ENCODE measurements at regions not wholly inside any gene's neighbourhood (a gene's known extent, or its start where the extent isn't known, plus 50 kb on each side); places are given as distances from the start of the nearest gene placed in this dataset.

DNA sequence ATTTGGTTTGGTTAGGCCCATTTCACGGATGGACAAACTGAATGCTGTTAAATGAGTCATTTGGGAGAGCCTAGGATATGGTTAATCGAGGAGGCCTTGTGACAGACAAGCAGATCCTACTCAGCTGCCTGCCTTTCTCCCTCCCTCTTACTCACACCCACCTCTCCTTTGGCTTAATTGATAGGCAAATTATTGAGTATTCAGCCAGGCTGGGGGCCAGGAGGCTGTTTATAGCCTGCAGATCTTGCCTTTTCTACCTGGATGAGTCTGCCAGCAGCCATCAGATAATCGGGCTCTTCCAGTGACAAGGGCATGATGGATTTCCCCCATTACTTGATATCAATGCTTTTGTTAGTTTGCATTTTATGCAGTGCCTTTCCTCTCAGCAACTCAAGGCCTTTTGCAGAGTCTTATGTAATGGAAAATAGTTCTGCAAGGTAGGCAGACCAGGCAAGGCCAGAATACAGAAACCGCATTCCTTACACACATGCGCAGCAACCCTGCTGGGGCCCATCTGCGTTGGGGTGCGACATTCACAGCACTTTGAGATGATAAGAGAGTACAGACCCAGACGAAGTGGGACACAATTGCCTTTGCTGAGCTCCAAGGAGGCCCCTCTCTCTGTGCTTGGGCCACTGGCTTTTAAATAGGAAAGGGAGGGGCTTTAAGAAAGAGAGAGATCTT is 96.2 kb upstream of the ATP6AP2 start:
- no peaks in the 10 kb centered on the region for H3K9me1 ChIP-seq (replicated peaks; ENCODE audit: control insufficient read depth, extremely low read depth, insufficient read depth, low read length)
- no peak overlapping the region for H3K27ac ChIP-seq (ENCODE audit: insufficient read depth, low read depth, low read length)
- H3K4me2 ChIP-seq (ENCODE audit: insufficient read depth, low read length): no peak overlapping the region
- H4K20me1 ChIP-seq (replicated peaks; ENCODE audit: control insufficient read depth, extremely low read depth, insufficient read depth, low read length): no peaks in the 10 kb centered on the region
- no peaks in the 10 kb centered on the region for H3K36me3 ChIP-seq (ENCODE audit: control insufficient read depth in 2 of 2, extremely low read depth in 1 of 2, insufficient read depth in 2 of 2, low read length in 2 of 2)
- no peak overlapping the region for H3K9ac ChIP-seq (replicated peaks; ENCODE audit: extremely low read depth, insufficient read depth, low read length)
- H3K4me1 ChIP-seq (ENCODE audit: control insufficient read depth, extremely low read depth, insufficient read depth, low read length): no peaks in the 10 kb centered on the region
- TF ChIP-seq FOS (IDR thresholded peaks at IDR 0.05; ENCODE audit: borderline replicate concordance, insufficient read depth, low read length) (no peak), POLR2AphosphoS5 (IDR thresholded peaks at IDR 0.05; ENCODE audit: insufficient read depth, low read depth, low read length) (no peak), POLR2A (IDR thresholded peaks at IDR 0.05; ENCODE audit: low read depth, low read length) (no peak), GATA2 (IDR thresholded peaks at IDR 0.05; ENCODE audit: insufficient read depth, insufficient read length, low read depth, low read length) (no peak), MYC (IDR thresholded peaks at IDR 0.05; ENCODE audit: low read depth, low read length) (no peak), EZH2 (IDR thresholded peaks at IDR 0.05; ENCODE audit: borderline replicate concordance, low read depth, low read length, severe bottlenecking) (no peak), JUN (IDR thresholded peaks at IDR 0.05; ENCODE audit: borderline replicate concordance, insufficient read depth, insufficient read length, low read depth) (no peak)
- TF ChIP-seq, protein P1, sequence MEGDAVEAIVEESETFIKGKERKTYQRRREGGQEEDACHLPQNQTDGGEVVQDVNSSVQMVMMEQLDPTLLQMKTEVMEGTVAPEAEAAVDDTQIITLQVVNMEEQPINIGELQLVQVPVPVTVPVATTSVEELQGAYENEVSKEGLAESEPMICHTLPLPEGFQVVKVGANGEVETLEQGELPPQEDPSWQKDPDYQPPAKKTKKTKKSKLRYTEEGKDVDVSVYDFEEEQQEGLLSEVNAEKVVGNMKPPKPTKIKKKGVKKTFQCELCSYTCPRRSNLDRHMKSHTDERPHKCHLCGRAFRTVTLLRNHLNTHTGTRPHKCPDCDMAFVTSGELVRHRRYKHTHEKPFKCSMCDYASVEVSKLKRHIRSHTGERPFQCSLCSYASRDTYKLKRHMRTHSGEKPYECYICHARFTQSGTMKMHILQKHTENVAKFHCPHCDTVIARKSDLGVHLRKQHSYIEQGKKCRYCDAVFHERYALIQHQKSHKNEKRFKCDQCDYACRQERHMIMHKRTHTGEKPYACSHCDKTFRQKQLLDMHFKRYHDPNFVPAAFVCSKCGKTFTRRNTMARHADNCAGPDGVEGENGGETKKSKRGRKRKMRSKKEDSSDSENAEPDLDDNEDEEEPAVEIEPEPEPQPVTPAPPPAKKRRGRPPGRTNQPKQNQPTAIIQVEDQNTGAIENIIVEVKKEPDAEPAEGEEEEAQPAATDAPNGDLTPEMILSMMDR (IDR thresholded peaks at IDR 0.05; ENCODE audit: extremely low read depth in 1 of 2, insufficient read depth in 1 of 2, low read depth in 1 of 2, low read length in 2 of 2): no peak
- TF ChIP-seq, protein P2, sequence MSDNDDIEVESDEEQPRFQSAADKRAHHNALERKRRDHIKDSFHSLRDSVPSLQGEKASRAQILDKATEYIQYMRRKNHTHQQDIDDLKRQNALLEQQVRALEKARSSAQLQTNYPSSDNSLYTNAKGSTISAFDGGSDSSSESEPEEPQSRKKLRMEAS (IDR thresholded peaks at IDR 0.05; ENCODE audit: insufficient read depth, insufficient read length): no peak
- dilution Hi-C loops (cut with MboI; ENCODE audit: extremely low pct_ligation_motif_present, low sequenced_read_pairs) (no loop called here), intact Hi-C loops (cut with micrococcal nuclease) (no loop called here)
- H3K9me3 ChIP-seq (replicated peaks; ENCODE audit: control insufficient read depth, insufficient read depth, low read length): no peaks in the 10 kb centered on the region
- FAIRE-seq (no peak), DNase-seq (ENCODE audit: low read depth, low spot score) (no peak)
- H3K4me3 ChIP-seq (replicated peaks in 1 of 3; ENCODE audit: insufficient read depth in 1 of 3, low read depth in 1 of 3, low read length in 3 of 3): no peak overlapping the region
- no peak overlapping the region for H2AFZ ChIP-seq (ENCODE audit: low read depth, low read length)
- ChIA-PET CTCF (no interaction called here), POLR2A (no interaction called here)
- no peaks in the 10 kb centered on the region for H3K27me3 ChIP-seq (ENCODE audit: control insufficient read depth in 2 of 2, insufficient read depth in 2 of 2, low read length in 2 of 2)
- H3K79me2 ChIP-seq (ENCODE audit: control insufficient read depth, insufficient read depth, low read length): no peaks in the 10 kb centered on the region
- BruUV-seq (replicated peaks): no TSS peak

Data from endothelial cell of umbilical vein (primary cell).